CD14-positive monocyte (primary cell): ENCODE measurements at regions not wholly inside any gene's neighbourhood (a gene's known extent, or its start where the extent isn't known, plus 50 kb on each side); places are given as distances from the start of the nearest gene placed in this dataset.

Experiments used
- DNase-seq, 3 donors: peaks; one replicate each; pipeline ENCODE4 v3.0.0-alpha.2; 2011 to 2022
- H2AFZ ChIP-seq: 2 replicates; pipeline ENCODE4 v1.6.0; 2012; ENCODE audit warnings: mild to moderate bottlenecking, low read depth, low read length, inconsistent platforms; ENCODE audit not compliant: insufficient read depth, poor library complexity, severe bottlenecking
- H3K27ac ChIP-seq, 2 donors: 1 replicate in 1 of 2; 2 replicates in 1 of 2; pipeline ENCODE4 v1.5.1; 2012 to 2013; ENCODE audit warnings: low read length in 2 of 2, control low read depth in 1 of 2, inconsistent platforms in 1 of 2, low read depth in 1 of 2, mild to moderate bottlenecking in 1 of 2
- H3K27me3 ChIP-seq, 2 donors: one replicate each; pipeline versions ENCODE4 v1.6.0 to v1.6.1; 2011 to 2013; ENCODE audit warnings: low read length in 2 of 2; ENCODE audit not compliant: control insufficient read depth in 2 of 2, insufficient read depth in 2 of 2
- H3K36me3 ChIP-seq, 2 donors: replicated peaks in 1 of 2; 1 replicate in 1 of 2; 2 replicates in 1 of 2; pipeline versions ENCODE4 v1.5.1 to v1.6.1; 2012 to 2013; ENCODE audit warnings: low read length in 2 of 2, control low read depth in 1 of 2, inconsistent platforms in 1 of 2, mild to moderate bottlenecking in 1 of 2; ENCODE audit not compliant: insufficient read depth in 2 of 2, control insufficient read depth in 1 of 2
- H3K4me1 ChIP-seq, 2 donors: 1 replicate in 1 of 2; 2 replicates in 1 of 2; pipeline versions ENCODE4 v1.5.1 to v1.6.1; 2012 to 2013; ENCODE audit warnings: low read length in 2 of 2, control low read depth in 1 of 2, inconsistent platforms in 1 of 2, mild to moderate bottlenecking in 1 of 2, moderate library complexity in 1 of 2; ENCODE audit not compliant: insufficient read depth in 2 of 2, control insufficient read depth in 1 of 2
- H3K4me2 ChIP-seq: replicated peaks from 2 replicates; pipeline ENCODE3; 2012; ENCODE audit warnings: low read length, moderate library complexity, mild to moderate bottlenecking; ENCODE audit not compliant: poor library complexity, severe bottlenecking; ENCODE audit errors: extremely low read depth
- H3K4me3 ChIP-seq, 3 experiments: fragments of 200-600 bp in 1 of 3; sonication (generic) in 1 of 3; replicated peaks in 1 of 3; 1 replicate in 2 of 3; 2 replicates in 1 of 3; pipeline ENCODE4 v1.5.1; 2011 to 2013; ENCODE audit warnings: low read length in 3 of 3, mild to moderate bottlenecking in 3 of 3, control low read depth in 2 of 3, low read depth in 2 of 3, inconsistent platforms in 1 of 3, moderate library complexity in 1 of 3
- H3K79me2 ChIP-seq: 2 replicates; pipeline ENCODE4 v1.6.0; 2012; ENCODE audit warnings: mild to moderate bottlenecking, control low read depth, inconsistent platforms, low read length, moderate library complexity; ENCODE audit not compliant: insufficient read depth
- H3K9ac ChIP-seq: 2 replicates; pipeline ENCODE4 v1.6.0; 2017; ENCODE audit warnings: low read length, mild to moderate bottlenecking; ENCODE audit not compliant: insufficient read depth, poor library complexity, severe bottlenecking
- H3K9me3 ChIP-seq, 2 donors: replicated peaks in 1 of 2; 1 replicate in 1 of 2; 2 replicates in 1 of 2; pipeline versions ENCODE4 v1.5.1 to v1.6.1; 2012 to 2013; ENCODE audit warnings: low read length in 2 of 2, control low read depth in 1 of 2; ENCODE audit not compliant: control insufficient read depth in 1 of 2, insufficient read depth in 1 of 2
- H4K20me1 ChIP-seq: 2 replicates; pipeline ENCODE4 v1.6.0; 2012; ENCODE audit warnings: mild to moderate bottlenecking, low read length, control low read depth, moderate library complexity; ENCODE audit not compliant: insufficient read depth
- H3K27ac Mint-ChIP-seq, 7 donors: one replicate each; pipeline ENCODE4 v1.8.0; 2020; ENCODE audit warnings: mild to moderate bottlenecking in 7 of 7, mixed read lengths in 7 of 7, moderate library complexity in 6 of 7, inconsistent platforms in 2 of 7
- H3K27me3 Mint-ChIP-seq, 3 donors: one replicate each; pipeline ENCODE4 v1.8.0; 2021 to 2022; ENCODE audit warnings: low read depth in 3 of 3, mild to moderate bottlenecking in 3 of 3, mixed read lengths in 3 of 3, moderate library complexity in 3 of 3, inconsistent platforms in 1 of 3
- H3K36me3 Mint-ChIP-seq, 2 donors: one replicate each; pipeline ENCODE4 v1.8.0; 2020; ENCODE audit warnings: mixed read lengths in 2 of 2, inconsistent platforms in 1 of 2, mild to moderate bottlenecking in 1 of 2
- H3K4me1 Mint-ChIP-seq: one replicate; pipeline ENCODE4 v1.8.0; 2020; ENCODE audit warnings: mild to moderate bottlenecking, mixed read lengths
- H3K4me3 Mint-ChIP-seq, 2 donors: one replicate each; pipeline ENCODE4 v1.8.0; 2020; ENCODE audit warnings: mild to moderate bottlenecking in 2 of 2, mixed read lengths in 2 of 2, moderate library complexity in 1 of 2
- H3K9me3 Mint-ChIP-seq, 7 donors: one replicate each; pipeline ENCODE4 v1.8.0; 2020 to 2022; ENCODE audit warnings: mixed read lengths in 7 of 7, mild to moderate bottlenecking in 6 of 7, moderate library complexity in 6 of 7, inconsistent platforms in 2 of 7
- WGBS: methylation state at CpG from one replicate; pipeline ENCODE4 v1.1.5; 2013; ENCODE audit warnings: missing lambda C conversion rate; ENCODE audit not compliant: insufficient coverage; 5-methylcytosine and 5-hydroxymethylcytosine counted together
- intact Hi-C, 2 donors: fragments of 100-400 bp; cut with micrococcal nuclease; formaldehyde crosslinking; loops; one replicate each; pipeline versions ENCODE4 v1.15.0 to v1.15.1; 2023
- TF ChIP-seq, protein P1 (sequence below): fragments of 200-600 bp; IDR thresholded peaks from one replicate; pipeline ENCODE4 v1.8.0; 2022; ENCODE audit warnings: antibody characterized with exemption, mild to moderate bottlenecking

- no peaks in the 10 kb centered on the region for H3K79me2 ChIP-seq
- peaks cover 0 to 5% (median 0%) of the 10 kb centered on the region in 3 donors for H3K27me3 Mint-ChIP-seq
- no peaks in the 10 kb centered on the region for H3K36me3 Mint-ChIP-seq
- H3K9ac ChIP-seq, result no peak overlapping the region
- H3K27ac ChIP-seq, result no peak overlapping the region
- H3K27ac Mint-ChIP-seq, result no peak overlapping the region
- H3K36me3 ChIP-seq, result no peaks in the 10 kb centered on the region
- no peaks in the 10 kb centered on the region for H3K9me3 ChIP-seq
- H3K9me3 Mint-ChIP-seq, result peaks cover 0 to 2% (median 0%) of the 10 kb centered on the region in 7 donors
- no peaks in the 10 kb centered on the region for H3K27me3 ChIP-seq
- H3K4me1 Mint-ChIP-seq, result peaks cover 18% of the 10 kb centered on the region
- H4K20me1 ChIP-seq, result no peaks in the 10 kb centered on the region
- WGBS, result 0% methylated on average over 1 of the region's 5 CpGs
- intact Hi-C loops, result no loop called here
- no peak overlapping the region for H2AFZ ChIP-seq
- TF ChIP-seq, protein P1, sequence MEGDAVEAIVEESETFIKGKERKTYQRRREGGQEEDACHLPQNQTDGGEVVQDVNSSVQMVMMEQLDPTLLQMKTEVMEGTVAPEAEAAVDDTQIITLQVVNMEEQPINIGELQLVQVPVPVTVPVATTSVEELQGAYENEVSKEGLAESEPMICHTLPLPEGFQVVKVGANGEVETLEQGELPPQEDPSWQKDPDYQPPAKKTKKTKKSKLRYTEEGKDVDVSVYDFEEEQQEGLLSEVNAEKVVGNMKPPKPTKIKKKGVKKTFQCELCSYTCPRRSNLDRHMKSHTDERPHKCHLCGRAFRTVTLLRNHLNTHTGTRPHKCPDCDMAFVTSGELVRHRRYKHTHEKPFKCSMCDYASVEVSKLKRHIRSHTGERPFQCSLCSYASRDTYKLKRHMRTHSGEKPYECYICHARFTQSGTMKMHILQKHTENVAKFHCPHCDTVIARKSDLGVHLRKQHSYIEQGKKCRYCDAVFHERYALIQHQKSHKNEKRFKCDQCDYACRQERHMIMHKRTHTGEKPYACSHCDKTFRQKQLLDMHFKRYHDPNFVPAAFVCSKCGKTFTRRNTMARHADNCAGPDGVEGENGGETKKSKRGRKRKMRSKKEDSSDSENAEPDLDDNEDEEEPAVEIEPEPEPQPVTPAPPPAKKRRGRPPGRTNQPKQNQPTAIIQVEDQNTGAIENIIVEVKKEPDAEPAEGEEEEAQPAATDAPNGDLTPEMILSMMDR, result no peak
- no peak for DNase-seq
- no peak overlapping the region for H3K4me2 ChIP-seq
- no peak overlapping the region for H3K4me3 ChIP-seq
- H3K4me1 ChIP-seq, result peaks cover 0 to 11% of the 10 kb centered on the region in 2 donors
- no peak overlapping the region for H3K4me3 Mint-ChIP-seq
Measured at GRCh38 chr3:61354604-61355003, 103.4 kb upstream of the FHIT start.

- no CpG with 5 or more reads among the region's 1 CpG for WGBS
- Mint-ChIP-seq H3K27me3 (peaks cover 0 to 1% (median 0%) of the 10 kb centered on the region in 3 donors), H3K36me3 (no peaks in the 10 kb centered on the region), H3K9me3 (peaks cover 0 to 2% (median 0%) of the 10 kb centered on the region in 7 donors), H3K4me1 (peaks cover 18% of the 10 kb centered on the region), H3K27ac (no peak overlapping the region), H3K4me3 (no peak overlapping the region)
- H3K27ac ChIP-seq, result no peak overlapping the region
- intact Hi-C loops, result no loop called here
- no peak for DNase-seq
- H3K4me1 ChIP-seq, result peaks cover 0 to 11% of the 10 kb centered on the region in 2 donors
- H2AFZ ChIP-seq, result no peak overlapping the region
- H3K36me3 ChIP-seq, result no peaks in the 10 kb centered on the region
- H3K9me3 ChIP-seq, result no peaks in the 10 kb centered on the region
- no peak overlapping the region for H3K4me3 ChIP-seq
- H3K4me2 ChIP-seq, result no peak overlapping the region
- no peaks in the 10 kb centered on the region for H3K79me2 ChIP-seq
- H3K9ac ChIP-seq, result no peak overlapping the region
- H4K20me1 ChIP-seq, result no peaks in the 10 kb centered on the region
- TF ChIP-seq, protein P1, result no peak
- no peaks in the 10 kb centered on the region for H3K27me3 ChIP-seq
Measured at GRCh38 chr3:61356685-61357084, 105.4 kb upstream of the FHIT start.
